ENCODE measurements at regions not wholly inside any gene's neighbourhood (a gene's known extent, or its start where the extent isn't known, plus 50 kb on each side); places are given as distances from the start of the nearest gene placed in this dataset.

- TF ChIP-seq CTCF (conservative IDR thresholded peaks at IDR 0.05; ENCODE audit: low read length) (no peak), EZH2phosphoT487 (IDR thresholded peaks at IDR 0.05; ENCODE audit: borderline replicate concordance, low read depth, low read length) (no peak)
- H3K36me3 ChIP-seq (ENCODE audit: insufficient read depth, low read length): no peaks in the 10 kb centered on the region
- no TSS peak for BruUV-seq (replicated peaks)
Observed at GRCh38 chr2:12928197-12928774, 211.6 kb downstream of the TRIB2 start.

GRCh38 chr2:12928775-12929401 lies 212.2 kb downstream of the TRIB2 start:
- no peaks in the 10 kb centered on the region for H3K9me3 ChIP-seq (ENCODE audit: low read length)
- no peaks in the 10 kb centered on the region for H3K9me2 ChIP-seq (ENCODE audit: insufficient read depth, low read length)
- no peaks in the 10 kb centered on the region for H4K20me1 ChIP-seq (ENCODE audit: insufficient read depth, low read length)
- ChIA-PET CTCF (ENCODE audit: unreplicated experiment) (no interaction called here), POLR2A (interaction anchor here (0.7 to 1.1 kb wide), 3 partner anchors 10 to 158 kb away, joined by 3 to 4 read pairs (median 3); no protein-coding TSS in a partner anchor)
- H3K4me1 ChIP-seq (ENCODE audit: insufficient read depth, low read length, poor library complexity, severe bottlenecking): peaks cover 22% of the 10 kb centered on the region
- no TSS peak for BruUV-seq (replicated peaks)
- no peaks in the 10 kb centered on the region for H3K79me2 ChIP-seq (ENCODE audit: insufficient read depth, low read depth, low read length)
- peak overlapping the region; percentile 48 for H3K4me2 ChIP-seq (ENCODE audit: low read length)
- peak overlapping the region; percentile 3 for H3K4me3 ChIP-seq (ENCODE audit: low read depth, low read length, poor library complexity, severe bottlenecking)
- H2AFZ ChIP-seq (ENCODE audit: low read length): peak overlapping the region; percentile 5; the same call in 1 of the 2 replicates
- DNase-seq (ENCODE audit: low spot score): peak; percentile 35
- intact Hi-C loops (cut with micrococcal nuclease; ENCODE audit: unreplicated experiment): no loop called here
- TF ChIP-seq CTCF (conservative IDR thresholded peaks at IDR 0.05; ENCODE audit: low read length) (no peak), EZH2phosphoT487 (IDR thresholded peaks at IDR 0.05; ENCODE audit: borderline replicate concordance, low read depth, low read length) (no peak)
- H3K36me3 ChIP-seq (ENCODE audit: insufficient read depth, low read length): no peaks in the 10 kb centered on the region
- no peak overlapping the region for H3K27ac ChIP-seq (ENCODE audit: low read depth, low read length, poor library complexity, severe bottlenecking)

More at GRCh38 chr2:12928197-12928774, 211.6 kb downstream of the TRIB2 start:
- Histone ChIP-seq H3K27ac (ENCODE audit: low read depth, low read length, poor library complexity, severe bottlenecking) (no peak overlapping the region), H3K4me2 (ENCODE audit: low read length) (peak overlapping the region; percentile 48), H3K4me3 (ENCODE audit: low read depth, low read length, poor library complexity, severe bottlenecking) (peak overlapping the region; percentile 3), H3K9me3 (ENCODE audit: low read length) (no peaks in the 10 kb centered on the region), H3K9me2 (ENCODE audit: insufficient read depth, low read length) (no peaks in the 10 kb centered on the region), H4K20me1 (ENCODE audit: insufficient read depth, low read length) (no peaks in the 10 kb centered on the region), H2AFZ (ENCODE audit: low read length) (peak overlapping the region; percentile 5; the same call in 1 of the 2 replicates), H3K79me2 (ENCODE audit: insufficient read depth, low read depth, low read length) (no peaks in the 10 kb centered on the region), H3K4me1 (ENCODE audit: insufficient read depth, low read length, poor library complexity, severe bottlenecking) (peaks cover 22% of the 10 kb centered on the region)
- no peak for DNase-seq (ENCODE audit: low spot score)
- CTCF ChIA-PET (ENCODE audit: unreplicated experiment): no interaction called here
- intact Hi-C loops (cut with micrococcal nuclease; ENCODE audit: unreplicated experiment): no loop called here
- POLR2A ChIA-PET: no interaction called here

GRCh38 chr2:12929758-12930157 lies 213.0 kb downstream of the TRIB2 start:
- no peaks in the 10 kb centered on the region for H3K9me2 ChIP-seq (ENCODE audit: insufficient read depth, low read length)
- CTCF ChIA-PET (ENCODE audit: unreplicated experiment): no interaction called here
- H3K36me3 ChIP-seq (ENCODE audit: insufficient read depth, low read length): no peaks in the 10 kb centered on the region
- H3K79me2 ChIP-seq (ENCODE audit: insufficient read depth, low read depth, low read length): no peaks in the 10 kb centered on the region
- peak overlapping the region; percentile 48; the same call in 1 of the 2 replicates for H3K4me2 ChIP-seq (ENCODE audit: low read length)
- H3K27ac ChIP-seq (ENCODE audit: low read depth, low read length, poor library complexity, severe bottlenecking): no peak overlapping the region
- H3K4me1 ChIP-seq (ENCODE audit: insufficient read depth, low read length, poor library complexity, severe bottlenecking): peaks cover 22% of the 10 kb centered on the region
- BruUV-seq (replicated peaks): no TSS peak
- DNase-seq (ENCODE audit: low spot score): no peak
- no peak overlapping the region for H3K4me3 ChIP-seq (ENCODE audit: low read depth, low read length, poor library complexity, severe bottlenecking)
- intact Hi-C loops (cut with micrococcal nuclease; ENCODE audit: unreplicated experiment): loop anchor here (2.0 kb wide), 2 partner anchors 213 to 1101 kb away; partner anchors contain the start of gene TRIB2
- POLR2A ChIA-PET: interaction anchor here (0.7 to 1.1 kb wide), 3 partner anchors 11 to 159 kb away, joined by 3 to 4 read pairs (median 3); no protein-coding TSS in a partner anchor
- H3K9me3 ChIP-seq (ENCODE audit: low read length): no peaks in the 10 kb centered on the region
- no peak for TF ChIP-seq EZH2phosphoT487 (IDR thresholded peaks at IDR 0.05; ENCODE audit: borderline replicate concordance, low read depth, low read length)
- TF ChIP-seq CTCF (conservative IDR thresholded peaks at IDR 0.05; ENCODE audit: low read length): no peak
- no peak overlapping the region for H2AFZ ChIP-seq (ENCODE audit: low read length)
- no peaks in the 10 kb centered on the region for H4K20me1 ChIP-seq (ENCODE audit: insufficient read depth, low read length)
